Erythroblast (primary cell): ENCODE measurements at regions not wholly inside any gene's neighbourhood (a gene's known extent, or its start where the extent isn't known, plus 50 kb on each side); places are given as distances from the start of the nearest gene placed in this dataset.

Source experiments
- DNase-seq, 2 experiments: peaks; one replicate each; lab custom pipeline; 2025; lab: John Stamatoyannopoulos, UW
- GATA1 ChIP-seq: IDR thresholded peaks from 2 replicates; pipeline ENCODE4 v1.6.1; 2011; ENCODE audit warnings: low read depth, mild to moderate bottlenecking, control low read depth, low read length, moderate library complexity
- POLR2A ChIP-seq: IDR thresholded peaks from 2 replicates; pipeline ENCODE4 v1.6.1; 2011; ENCODE audit warnings: mild to moderate bottlenecking, low read length

DNA sequence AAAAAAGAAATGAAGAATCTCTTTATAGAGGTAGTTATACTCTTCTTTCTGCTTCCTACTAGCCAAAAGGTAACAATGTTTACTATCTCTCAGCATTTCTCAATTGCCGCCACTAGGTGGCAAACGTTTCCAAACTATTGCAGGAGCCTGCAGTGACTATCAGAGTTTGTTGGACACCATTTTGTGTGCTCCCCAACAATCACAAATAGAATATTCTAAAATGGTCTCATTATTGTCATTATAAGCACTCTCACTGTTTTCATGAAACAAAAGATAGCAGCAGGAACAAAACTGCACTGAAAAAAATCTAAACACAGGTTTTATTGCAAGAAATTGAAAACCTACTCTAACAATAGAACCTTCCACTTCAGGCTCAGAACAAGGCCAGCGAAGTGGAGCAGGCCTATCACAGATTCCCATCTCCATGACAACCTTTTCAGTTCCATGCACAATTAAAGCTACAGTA is 83.9 kb upstream of the PLPPR4 start:
- DNase-seq, result peak; percentile 62 to 75
- TF ChIP-seq GATA1, result no peak
- no peak for TF ChIP-seq POLR2A

DNA sequence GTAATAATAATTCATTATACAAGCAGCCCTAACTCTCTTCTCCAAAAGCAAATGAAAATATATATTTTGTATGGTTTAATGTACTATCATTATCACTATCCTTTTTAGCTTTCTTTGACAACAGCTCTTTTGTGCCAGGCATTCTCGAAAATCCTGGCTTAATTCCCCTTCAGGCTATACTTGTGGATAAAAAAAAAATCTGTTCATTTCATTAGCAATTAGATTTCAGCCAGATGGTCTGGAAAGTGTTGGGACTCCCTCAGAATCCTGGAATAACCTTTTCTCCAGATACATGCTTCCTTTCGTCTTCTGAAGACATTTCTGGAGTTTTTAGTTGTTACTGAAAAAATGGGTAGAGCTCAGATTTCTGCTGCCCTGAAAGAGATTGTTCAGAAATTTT is 83.4 kb upstream of the PLPPR4 start:
- TF ChIP-seq GATA1, result no peak
- no peak for TF ChIP-seq POLR2A
- no peak for DNase-seq

DNA sequence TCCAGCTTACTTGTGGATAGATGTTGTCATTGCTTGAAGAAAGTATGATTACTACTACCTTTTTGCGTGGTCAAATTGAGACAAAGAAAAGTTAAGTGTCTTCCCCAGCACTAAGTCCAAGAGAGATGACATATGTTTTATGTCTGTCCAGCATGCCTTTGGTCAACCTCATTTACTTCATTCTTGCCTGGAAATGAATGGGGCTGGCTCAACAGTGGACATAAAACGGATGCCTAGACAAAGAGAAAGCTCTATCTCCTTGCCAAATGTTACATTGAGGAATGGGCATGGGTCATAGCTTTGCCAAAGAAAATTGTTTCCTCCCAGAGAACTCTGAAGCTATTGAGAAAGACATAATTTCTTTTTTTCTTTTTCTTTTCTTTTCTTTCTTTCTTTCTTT is 82.4 kb upstream of the PLPPR4 start:
- TF ChIP-seq POLR2A (no peak), GATA1 (no peak)

DNA sequence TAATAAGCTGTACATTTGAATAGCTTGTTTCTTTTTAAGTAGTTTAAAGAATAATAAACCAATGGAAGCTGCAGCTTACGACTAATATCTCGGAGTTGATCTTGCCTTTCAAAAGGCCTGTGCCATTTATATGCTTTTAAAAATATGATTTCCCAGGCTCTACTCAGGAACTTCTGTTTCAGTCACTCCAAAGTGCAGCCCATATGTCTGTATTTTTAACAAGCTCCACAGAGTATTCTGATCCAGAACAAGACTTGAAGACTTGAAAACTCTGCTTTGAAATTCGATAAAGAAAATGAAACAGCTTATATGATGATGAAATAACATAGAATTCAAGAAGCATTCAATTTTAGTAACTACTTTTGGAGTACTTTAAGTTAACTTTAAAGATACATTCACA is 79.1 kb upstream of the PLPPR4 start:
- no peak for DNase-seq
- no peak for TF ChIP-seq GATA1
- TF ChIP-seq POLR2A, result no peak

More for the DNA sequence above, 82.4 kb upstream of the PLPPR4 start:
- no peak for DNase-seq

DNA sequence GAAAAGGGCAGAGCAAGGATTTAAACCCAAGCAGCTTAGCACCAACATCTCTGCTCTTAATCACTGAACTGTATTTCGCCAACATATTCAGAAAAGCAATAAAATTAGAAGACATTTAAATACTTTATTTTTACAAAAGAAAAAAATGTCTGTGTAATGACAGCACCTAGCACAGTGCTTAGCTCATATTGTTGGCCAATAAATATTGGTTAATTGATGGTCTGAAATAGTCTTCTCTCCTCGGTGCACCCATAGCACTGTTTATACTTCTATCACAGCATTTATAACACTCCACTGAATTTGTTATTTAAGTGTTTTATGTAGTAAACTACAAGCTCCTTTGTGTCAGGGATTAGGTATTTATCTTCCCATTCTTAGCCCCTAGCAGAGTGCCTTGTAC is 70.9 kb upstream of the PLPPR4 start:
- DNase-seq, result no peak
- TF ChIP-seq GATA1, result no peak
- TF ChIP-seq POLR2A, result no peak

DNA sequence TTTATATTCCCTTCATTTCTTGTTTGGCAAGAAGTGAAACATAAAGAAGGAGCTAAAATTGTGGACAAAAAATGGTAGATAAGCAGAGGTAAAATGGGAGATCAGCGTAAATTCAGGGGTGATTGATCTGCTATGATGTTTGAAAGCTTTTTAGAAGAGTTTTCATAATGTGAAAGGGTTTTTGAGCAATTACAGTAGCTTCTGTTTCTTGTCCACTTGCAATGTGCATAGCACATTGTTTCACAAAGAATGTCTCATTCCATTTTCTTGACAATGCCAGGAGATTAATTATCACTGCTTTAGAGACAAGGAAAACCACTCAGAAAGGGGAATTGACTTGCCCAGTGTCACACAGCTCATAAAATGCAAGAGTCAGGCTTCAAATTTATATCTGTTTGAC is 65.9 kb upstream of the PLPPR4 start:
- DNase-seq, result no peak
- no peak for TF ChIP-seq POLR2A
- no peak for TF ChIP-seq GATA1

DNA sequence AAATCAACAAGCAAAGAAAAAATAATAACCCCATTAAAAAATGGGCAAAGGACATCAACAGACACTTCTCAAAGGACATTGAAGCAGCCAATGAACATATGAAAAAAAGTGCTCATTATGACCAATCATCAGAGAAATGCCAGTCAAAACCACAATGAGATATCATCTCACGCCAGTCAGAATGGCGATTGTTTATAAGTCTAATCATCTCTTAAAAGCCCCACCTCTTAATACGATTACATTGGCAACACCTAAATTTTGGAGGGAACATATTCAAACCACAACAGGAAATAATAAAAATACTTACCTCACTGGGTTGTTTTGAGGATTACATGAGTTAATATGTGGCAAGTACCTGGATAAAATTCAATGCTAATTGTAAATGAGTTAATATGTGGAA is 57.1 kb upstream of the PLPPR4 start:
- TF ChIP-seq GATA1, result no peak
- no peak for TF ChIP-seq POLR2A
- no peak for DNase-seq
